Stimulated activated CD4-positive, alpha-beta T cell treated with anti-CD3 and anti-CD28 coated beads, Interleukin-4, amount 100 ng/mL, for 24 hours (primary cell): ENCODE measurements at regions not wholly inside any gene's neighbourhood (a gene's known extent, or its start where the extent isn't known, plus 50 kb on each side); places are given as distances from the start of the nearest gene placed in this dataset.

Experiments
- DNase-seq: peaks from one replicate; pipeline ENCODE4 v3.0.0-alpha.2; 2020

- no peak for DNase-seq
Measured at GRCh38 chr13:31965361-31966066, 66.1 kb upstream of the FRY start.

- DNase-seq = no peak
Measured at GRCh38 chr13:31967155-31967554, 64.4 kb upstream of the FRY start.

GRCh38 chr13:31968473-31968872, 63.1 kb upstream of the FRY start:
- DNase-seq = no peak

GRCh38 chr13:31970231-31970930, 61.2 kb upstream of the FRY start:
- no peak for DNase-seq

GRCh38 chr13:31972453-31972852, 59.1 kb upstream of the FRY start:
- DNase-seq = no peak

- no peak for DNase-seq
Measured at GRCh38 chr13:31978021-31978420, 53.6 kb upstream of the FRY start.

- DNase-seq = no peak
Measured at GRCh38 chr13:31980830-31981229, 50.7 kb upstream of the FRY start.
